GM06990 (cell line): ENCODE measurements at regions not wholly inside any gene's neighbourhood (a gene's known extent, or its start where the extent isn't known, plus 50 kb on each side); places are given as distances from the start of the nearest gene placed in this dataset.

Experiments
- DNase-seq: peaks from one replicate; pipeline ENCODE4 v3.0.0-alpha.2; 2011; ENCODE audit not compliant: insufficient read length; ENCODE audit errors: extremely low read depth
- H3K27me3 ChIP-seq: replicated peaks from 2 replicates; pipeline ENCODE4 v1.6.0; 2011; ENCODE audit warnings: low read length; ENCODE audit not compliant: control insufficient read depth, insufficient read depth
- H3K36me3 ChIP-seq: 2 replicates; pipeline ENCODE4 v1.5.1; 2011; ENCODE audit warnings: low read length; ENCODE audit not compliant: control insufficient read depth, insufficient read depth
- H3K4me3 ChIP-seq: replicated peaks from 2 replicates; pipeline ENCODE4 v1.5.1; 2011; ENCODE audit warnings: low read depth, mild to moderate bottlenecking, control low read depth, low read length
- TF ChIP-seq, protein P1 (sequence below): IDR thresholded peaks from 2 replicates; pipeline ENCODE4 v1.5.1; 2011; ENCODE audit warnings: low read length, control low read depth, mild to moderate bottlenecking, inconsistent platforms; ENCODE audit not compliant: insufficient read depth, poor library complexity, severe bottlenecking

DNA sequence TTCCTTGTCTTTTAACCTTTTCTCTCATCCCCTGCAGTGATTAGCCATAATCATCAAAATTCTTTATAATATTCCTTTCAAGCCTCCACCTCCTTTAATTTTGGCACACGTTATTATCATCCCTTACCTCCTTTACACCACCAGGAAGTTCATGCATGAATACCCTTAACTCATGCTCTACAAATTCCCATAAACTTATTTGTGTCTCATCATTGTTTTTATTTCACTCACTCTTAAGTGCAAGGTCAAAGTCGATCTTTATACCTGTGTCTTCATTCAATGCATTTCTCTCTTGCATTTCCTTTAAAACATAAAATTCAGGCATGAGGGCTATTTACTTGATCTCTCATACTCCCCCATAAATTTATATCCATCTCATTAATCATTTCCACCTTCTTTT is 1064.6 kb upstream of the CADM2 start:
- no peaks in the 10 kb centered on the region for H3K27me3 ChIP-seq
- DNase-seq: no peak
- H3K36me3 ChIP-seq: no peaks in the 10 kb centered on the region
- TF ChIP-seq, protein P1, sequence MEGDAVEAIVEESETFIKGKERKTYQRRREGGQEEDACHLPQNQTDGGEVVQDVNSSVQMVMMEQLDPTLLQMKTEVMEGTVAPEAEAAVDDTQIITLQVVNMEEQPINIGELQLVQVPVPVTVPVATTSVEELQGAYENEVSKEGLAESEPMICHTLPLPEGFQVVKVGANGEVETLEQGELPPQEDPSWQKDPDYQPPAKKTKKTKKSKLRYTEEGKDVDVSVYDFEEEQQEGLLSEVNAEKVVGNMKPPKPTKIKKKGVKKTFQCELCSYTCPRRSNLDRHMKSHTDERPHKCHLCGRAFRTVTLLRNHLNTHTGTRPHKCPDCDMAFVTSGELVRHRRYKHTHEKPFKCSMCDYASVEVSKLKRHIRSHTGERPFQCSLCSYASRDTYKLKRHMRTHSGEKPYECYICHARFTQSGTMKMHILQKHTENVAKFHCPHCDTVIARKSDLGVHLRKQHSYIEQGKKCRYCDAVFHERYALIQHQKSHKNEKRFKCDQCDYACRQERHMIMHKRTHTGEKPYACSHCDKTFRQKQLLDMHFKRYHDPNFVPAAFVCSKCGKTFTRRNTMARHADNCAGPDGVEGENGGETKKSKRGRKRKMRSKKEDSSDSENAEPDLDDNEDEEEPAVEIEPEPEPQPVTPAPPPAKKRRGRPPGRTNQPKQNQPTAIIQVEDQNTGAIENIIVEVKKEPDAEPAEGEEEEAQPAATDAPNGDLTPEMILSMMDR: no peak
- no peak overlapping the region for H3K4me3 ChIP-seq

DNA sequence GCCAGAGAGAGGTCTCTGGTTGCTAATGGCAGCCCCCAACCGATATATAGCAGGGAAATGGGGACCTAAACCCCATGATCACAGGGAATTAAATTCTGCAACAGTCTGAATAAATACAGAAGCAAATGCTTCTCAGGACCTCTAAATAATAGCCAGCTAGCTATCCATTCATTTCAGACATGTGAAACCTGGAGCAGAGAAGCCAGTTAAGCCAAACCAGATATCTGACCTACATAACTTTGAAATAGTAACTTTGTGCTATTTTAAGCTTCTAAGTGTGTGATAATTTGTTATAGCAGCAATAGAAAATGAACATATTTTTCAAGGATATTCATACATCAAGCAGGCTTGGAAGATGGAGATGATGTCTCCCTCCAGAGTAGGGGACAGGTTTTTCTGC is 1062.9 kb upstream of the CADM2 start:
- Histone ChIP-seq H3K27me3 (no peaks in the 10 kb centered on the region), H3K4me3 (no peak overlapping the region), H3K36me3 (no peaks in the 10 kb centered on the region)
- TF ChIP-seq, protein P1: no peak
- no peak for DNase-seq

DNA sequence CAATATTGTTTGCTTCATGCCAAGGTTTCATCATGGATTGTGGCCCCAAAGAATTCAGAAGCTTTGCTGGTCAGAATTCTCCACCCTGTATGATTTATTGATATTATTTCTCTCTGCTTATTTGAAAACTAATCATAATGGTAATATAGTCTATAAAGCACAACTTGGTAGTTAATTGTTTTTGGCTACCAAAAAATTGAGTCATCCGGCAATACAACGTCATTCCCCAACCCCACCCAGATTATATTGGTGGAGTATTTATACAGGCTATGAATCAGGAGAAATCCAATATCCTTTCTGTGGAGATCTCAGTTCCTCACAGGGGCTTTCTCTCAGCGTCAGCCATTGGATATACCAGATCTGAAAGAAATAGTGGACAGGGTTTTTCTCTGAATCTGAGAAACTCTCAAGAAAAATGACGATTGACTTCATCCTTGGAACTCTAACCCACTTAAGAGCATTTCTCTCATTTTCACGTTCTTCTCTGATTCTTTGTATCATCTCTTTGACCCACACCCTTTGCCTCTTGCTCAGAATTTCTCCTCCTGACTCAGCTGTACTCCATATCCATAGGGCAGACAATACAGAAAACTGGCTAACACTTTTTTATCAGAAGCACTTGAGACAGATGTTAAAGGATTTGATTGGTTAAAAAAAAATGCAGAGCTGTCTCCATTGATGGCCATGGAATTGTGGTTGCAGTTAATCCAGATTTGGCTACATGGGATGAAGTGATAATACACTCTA is 1055.8 kb upstream of the CADM2 start:
- H3K36me3 ChIP-seq: no peaks in the 10 kb centered on the region
- TF ChIP-seq, protein P1: no peak
- no peak for DNase-seq
- H3K27me3 ChIP-seq: no peaks in the 10 kb centered on the region
- H3K4me3 ChIP-seq: no peak overlapping the region

DNA sequence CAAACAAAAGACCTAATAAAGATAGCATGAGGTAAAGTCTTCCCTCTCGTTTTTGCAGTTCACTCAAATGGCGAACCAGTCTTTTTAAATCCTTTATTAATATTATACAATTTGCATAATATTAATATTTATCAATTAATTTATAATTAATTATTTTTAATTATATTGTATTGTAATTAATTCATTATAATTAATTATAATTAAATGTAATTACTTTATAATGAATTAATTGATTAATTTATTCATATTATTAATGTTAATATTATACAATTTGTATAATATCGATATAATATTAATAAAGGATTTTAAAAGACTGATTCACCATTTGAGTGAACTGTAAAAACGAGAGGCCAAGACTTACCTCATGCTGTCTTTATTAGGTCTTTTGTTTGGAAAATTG is 1045.4 kb upstream of the CADM2 start:
- TF ChIP-seq, protein P1: no peak

DNA sequence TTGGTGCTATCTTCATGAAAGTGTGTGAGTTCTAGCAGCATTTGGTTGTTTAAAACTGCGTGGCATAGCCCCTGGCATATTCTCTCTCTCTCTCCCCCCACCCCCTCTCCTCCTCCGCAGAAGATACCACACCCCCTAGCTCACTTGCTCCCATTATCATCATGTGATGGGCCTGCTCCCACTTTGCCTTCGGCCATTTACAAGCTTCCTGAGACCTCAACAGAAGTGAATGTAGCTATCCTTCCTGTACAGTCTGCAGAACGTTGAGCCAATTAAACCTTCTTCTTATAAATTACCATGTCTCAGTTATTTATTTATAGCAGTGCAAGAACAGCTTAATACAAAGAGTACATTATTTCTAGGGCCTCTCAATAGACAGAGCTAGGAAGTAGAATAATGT is 1032.5 kb upstream of the CADM2 start:
- no peak overlapping the region for H3K4me3 ChIP-seq
- TF ChIP-seq, protein P1: no peak
- no peak for DNase-seq
- no peaks in the 10 kb centered on the region for H3K27me3 ChIP-seq
- H3K36me3 ChIP-seq: no peaks in the 10 kb centered on the region

More for the DNA sequence above, 1045.4 kb upstream of the CADM2 start:
- Histone ChIP-seq H3K4me3 (no peak overlapping the region), H3K27me3 (no peaks in the 10 kb centered on the region), H3K36me3 (no peaks in the 10 kb centered on the region)
- DNase-seq: no peak

DNA sequence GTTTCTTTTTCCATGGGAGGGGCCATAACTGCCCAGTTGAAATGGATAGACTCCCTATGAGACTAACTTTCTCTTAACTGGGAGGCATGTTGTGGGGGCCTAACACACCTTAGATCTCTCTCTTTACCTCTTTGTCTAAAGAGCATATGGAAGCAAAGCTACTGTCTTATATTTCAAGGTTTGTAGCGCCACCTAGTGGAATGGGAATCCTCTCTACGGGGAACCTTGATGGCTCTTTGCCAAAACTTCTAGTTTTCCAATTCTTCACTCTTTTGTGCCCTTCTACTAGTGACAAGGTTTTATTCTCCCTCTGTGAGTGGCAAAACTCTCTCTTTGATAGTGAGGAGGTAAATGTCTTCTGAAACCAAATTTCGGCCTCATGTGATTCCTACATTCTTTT is 1030.4 kb upstream of the CADM2 start:
- H3K36me3 ChIP-seq: no peaks in the 10 kb centered on the region
- H3K4me3 ChIP-seq: no peak overlapping the region
- TF ChIP-seq, protein P1: peak; percentile 25
- no peaks in the 10 kb centered on the region for H3K27me3 ChIP-seq
- DNase-seq: no peak
